ENCODE measurements at regions not wholly inside any gene's neighbourhood (a gene's known extent, or its start where the extent isn't known, plus 50 kb on each side); places are given as distances from the start of the nearest gene placed in this dataset.

GRCh38 chr4:129901205-129901604 is 805.3 kb downstream of the C4orf33 start:
- Mint-ChIP-seq H3K9me3 (ENCODE audit: unreplicated experiment) (peaks cover 17% of the 10 kb centered on the region), H3K36me3 (ENCODE audit: insufficient read depth, unreplicated experiment) (no peaks in the 10 kb centered on the region), H3K27ac (ENCODE audit: unreplicated experiment) (no peak overlapping the region), H3K4me3 (ENCODE audit: unreplicated experiment) (no peak overlapping the region), H3K27me3 (ENCODE audit: insufficient read depth, unreplicated experiment) (no peaks in the 10 kb centered on the region), H3K4me1 (ENCODE audit: low read depth, unreplicated experiment) (peaks cover 7% of the 10 kb centered on the region)
- DNase-seq, result no peak
- H3K4me1 ChIP-seq, result no peaks in the 10 kb centered on the region
- intact Hi-C loops (cut with micrococcal nuclease; ENCODE audit: unreplicated experiment), result no loop called here
- BruUV-seq (replicated peaks), result no TSS peak
- no peak overlapping the region for H3K4me3 ChIP-seq (ENCODE audit: low read depth, low read length)
- ChIA-PET CTCF (no interaction called here), POLR2A (no interaction called here)
- no peaks in the 10 kb centered on the region for H3K27me3 ChIP-seq (replicated peaks; ENCODE audit: control insufficient read depth, insufficient read depth, low read length)
- H3K36me3 ChIP-seq (ENCODE audit: control insufficient read depth, insufficient read depth, low read length), result no peaks in the 10 kb centered on the region
- TF ChIP-seq CTCF (IDR thresholded peaks at IDR 0.05; ENCODE audit: insufficient read depth in 1 of 2, low read depth in 1 of 2, low read length in 1 of 2, severe bottlenecking in 1 of 2, unreplicated experiment in 1 of 2), result no peak
- H3K9me3 ChIP-seq, result no peaks in the 10 kb centered on the region; the same call in 1 of the 2 replicates

- no peak for DNase-seq
- no peak for TF ChIP-seq CTCF (IDR thresholded peaks at IDR 0.05; ENCODE audit: insufficient read depth in 1 of 2, low read depth in 1 of 2, low read length in 1 of 2, severe bottlenecking in 1 of 2, unreplicated experiment in 1 of 2)
- ChIA-PET POLR2A (no interaction called here), CTCF (no interaction called here)
- Histone ChIP-seq H3K9me3 (no peaks in the 10 kb centered on the region; the same call in 1 of the 2 replicates), H3K4me3 (ENCODE audit: low read depth, low read length) (no peak overlapping the region), H3K4me1 (no peaks in the 10 kb centered on the region), H3K36me3 (ENCODE audit: control insufficient read depth, insufficient read depth, low read length) (no peaks in the 10 kb centered on the region), H3K27me3 (replicated peaks; ENCODE audit: control insufficient read depth, insufficient read depth, low read length) (no peaks in the 10 kb centered on the region)
- intact Hi-C loops (cut with micrococcal nuclease; ENCODE audit: unreplicated experiment), result no loop called here
- no TSS peak for BruUV-seq (replicated peaks)
- H3K27me3 Mint-ChIP-seq (ENCODE audit: insufficient read depth, unreplicated experiment), result no peaks in the 10 kb centered on the region
- no peak overlapping the region for H3K27ac Mint-ChIP-seq (ENCODE audit: unreplicated experiment)
- H3K9me3 Mint-ChIP-seq (ENCODE audit: unreplicated experiment), result peaks cover 2% of the 10 kb centered on the region
- no peaks in the 10 kb centered on the region for H3K36me3 Mint-ChIP-seq (ENCODE audit: insufficient read depth, unreplicated experiment)
- H3K4me1 Mint-ChIP-seq (ENCODE audit: low read depth, unreplicated experiment), result peaks cover 7% of the 10 kb centered on the region
- H3K4me3 Mint-ChIP-seq (ENCODE audit: unreplicated experiment), result no peak overlapping the region
These were observed 807.9 kb downstream of the C4orf33 start for GRCh38 chr4:129903861-129904260.

- Mint-ChIP-seq H3K27me3 (ENCODE audit: insufficient read depth, unreplicated experiment) (no peaks in the 10 kb centered on the region), H3K4me3 (ENCODE audit: unreplicated experiment) (no peak overlapping the region), H3K27ac (ENCODE audit: unreplicated experiment) (no peak overlapping the region), H3K36me3 (ENCODE audit: insufficient read depth, unreplicated experiment) (no peaks in the 10 kb centered on the region), H3K9me3 (ENCODE audit: unreplicated experiment) (no peaks in the 10 kb centered on the region), H3K4me1 (ENCODE audit: low read depth, unreplicated experiment) (peaks cover 2% of the 10 kb centered on the region)
- Histone ChIP-seq H3K27me3 (replicated peaks; ENCODE audit: control insufficient read depth, insufficient read depth, low read length) (no peaks in the 10 kb centered on the region), H3K4me1 (no peaks in the 10 kb centered on the region), H3K36me3 (ENCODE audit: control insufficient read depth, insufficient read depth, low read length) (no peaks in the 10 kb centered on the region), H3K9me3 (no peaks in the 10 kb centered on the region; the same call in 1 of the 2 replicates), H3K4me3 (ENCODE audit: low read depth, low read length) (no peak overlapping the region)
- intact Hi-C loops (cut with micrococcal nuclease; ENCODE audit: unreplicated experiment), result no loop called here
- no peak for DNase-seq
- CTCF ChIA-PET, result no interaction called here
- BruUV-seq (replicated peaks), result no TSS peak
- POLR2A ChIA-PET, result no interaction called here
- no peak for TF ChIP-seq CTCF (IDR thresholded peaks at IDR 0.05; ENCODE audit: insufficient read depth in 1 of 2, low read depth in 1 of 2, low read length in 1 of 2, severe bottlenecking in 1 of 2, unreplicated experiment in 1 of 2)
These were observed 809.3 kb downstream of the C4orf33 start for GRCh38 chr4:129905256-129905655.

All from Caco-2 (cell line).